ENCODE measurements at regions not wholly inside any gene's neighbourhood (a gene's known extent, or its start where the extent isn't known, plus 50 kb on each side); places are given as distances from the start of the nearest gene placed in this dataset.
"Not testable (repeated sequence)": the region's sequence is repeated elsewhere in the genome, so short reads cannot be mapped to it uniquely, and the experiment has no call there.

DNA sequence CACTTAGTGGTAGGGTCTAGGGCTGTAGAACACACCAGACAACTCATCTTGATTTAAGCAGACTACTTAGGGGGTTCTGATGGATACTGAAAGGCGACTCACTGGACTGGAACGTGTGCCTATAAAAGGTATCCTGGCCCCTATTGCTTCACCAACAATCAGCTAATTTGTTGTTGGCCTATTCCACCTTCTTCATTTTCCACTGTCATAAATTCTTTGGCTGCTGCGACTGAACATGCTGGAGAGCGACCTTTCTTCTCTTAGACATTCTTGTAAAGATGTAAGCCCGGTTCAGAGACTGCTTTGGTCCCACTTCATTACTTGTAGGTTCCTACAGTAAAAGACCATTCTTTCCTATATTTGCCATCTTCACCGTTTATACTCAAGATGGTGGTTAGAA is 609.9 kb upstream of the CITED2 start:
- no peak overlapping the region for H3K4me3 ChIP-seq
- in situ Hi-C loops (cut with MboI; ENCODE audit: low sequenced_read_pairs) = no loop called here
- H3K4me1 ChIP-seq = peaks cover 15% of the 10 kb centered on the region
- H3K27me3 ChIP-seq (ENCODE audit: low read depth) = no peaks in the 10 kb centered on the region
- no peak for DNase-seq (ENCODE audit: low spot score in 2 of 2)
- no peaks in the 10 kb centered on the region for H3K9me3 ChIP-seq
- no peaks in the 10 kb centered on the region for H3K36me3 ChIP-seq (replicated peaks)

DNA sequence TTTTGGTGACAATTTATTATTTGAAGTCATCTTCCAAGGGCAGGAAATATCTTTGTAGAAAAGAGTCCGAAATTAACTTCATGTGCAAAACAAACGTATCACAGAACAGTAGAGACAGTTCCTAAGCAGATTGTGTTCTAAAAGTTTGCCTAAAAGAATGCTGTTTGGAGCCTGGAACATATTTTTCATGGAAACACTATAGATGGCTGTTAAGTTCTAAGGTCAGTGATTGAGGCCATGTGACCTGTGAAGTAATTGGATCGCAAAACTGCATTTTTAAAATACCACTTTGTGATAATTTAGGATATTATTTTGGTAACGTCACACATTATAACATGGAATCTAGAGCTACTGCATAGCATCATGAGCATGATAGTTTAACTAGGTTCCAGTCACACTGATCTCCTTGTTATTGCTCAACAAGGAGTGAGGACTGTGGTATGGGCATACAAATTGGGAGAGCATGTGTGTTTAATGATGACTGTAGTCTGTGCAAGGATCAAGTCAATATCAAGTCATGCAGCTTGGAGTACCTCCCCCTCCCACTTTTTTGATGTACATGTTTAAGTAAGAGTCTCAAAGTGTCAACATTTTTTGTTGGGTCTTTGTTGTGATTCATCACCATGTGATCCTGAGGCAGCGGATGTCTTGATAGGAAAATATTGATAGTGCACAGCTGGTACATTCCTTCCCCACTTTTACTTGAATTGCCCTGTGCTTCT is 609.3 kb upstream of the CITED2 start:
- no peak overlapping the region for H3K4me3 ChIP-seq
- H3K36me3 ChIP-seq (replicated peaks) = no peaks in the 10 kb centered on the region
- no peak for DNase-seq (ENCODE audit: low spot score in 2 of 2)
- in situ Hi-C loops (cut with MboI; ENCODE audit: low sequenced_read_pairs) = no loop called here
- no peaks in the 10 kb centered on the region for H3K27me3 ChIP-seq (ENCODE audit: low read depth)
- peaks cover 15% of the 10 kb centered on the region for H3K4me1 ChIP-seq
- H3K9me3 ChIP-seq = no peaks in the 10 kb centered on the region

DNA sequence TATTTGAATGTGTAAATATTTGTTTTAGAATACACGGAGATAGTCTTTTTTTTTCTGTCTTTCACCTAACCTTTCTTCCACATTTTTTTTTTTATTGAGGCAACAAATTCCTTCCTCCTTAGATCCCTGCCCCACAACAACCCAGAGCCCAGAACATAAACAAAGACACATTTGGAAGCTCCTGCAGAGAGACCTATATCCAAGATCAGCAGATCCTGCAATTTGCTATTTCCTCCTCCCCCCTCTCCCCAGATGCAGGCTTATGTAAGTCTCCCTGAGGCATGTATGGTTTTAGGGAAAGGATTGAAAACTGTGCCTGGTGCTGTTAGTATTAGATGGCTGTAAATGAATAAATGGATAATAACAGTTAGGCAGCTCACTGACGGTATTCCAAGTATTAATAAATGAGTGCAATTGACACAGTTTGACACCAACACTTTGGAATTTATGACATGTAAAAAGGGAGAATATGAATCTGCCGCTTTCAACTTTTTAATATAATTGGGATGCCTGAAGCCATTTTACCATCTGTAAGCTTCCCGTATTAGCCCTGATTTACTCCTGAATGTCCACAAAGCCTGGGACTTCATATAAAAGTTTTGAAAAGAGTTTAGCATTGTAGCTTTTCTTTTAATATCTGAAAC is 608.3 kb upstream of the CITED2 start:
- Histone ChIP-seq H3K36me3 (replicated peaks) (no peaks in the 10 kb centered on the region), H3K4me1 (peaks cover 15% of the 10 kb centered on the region), H3K9me3 (no peaks in the 10 kb centered on the region), H3K27me3 (ENCODE audit: low read depth) (no peaks in the 10 kb centered on the region), H3K4me3 (no peak overlapping the region)
- in situ Hi-C loops (cut with MboI; ENCODE audit: low sequenced_read_pairs) = no loop called here
- DNase-seq (ENCODE audit: low spot score in 2 of 2) = peak; percentile 27 to 39

DNA sequence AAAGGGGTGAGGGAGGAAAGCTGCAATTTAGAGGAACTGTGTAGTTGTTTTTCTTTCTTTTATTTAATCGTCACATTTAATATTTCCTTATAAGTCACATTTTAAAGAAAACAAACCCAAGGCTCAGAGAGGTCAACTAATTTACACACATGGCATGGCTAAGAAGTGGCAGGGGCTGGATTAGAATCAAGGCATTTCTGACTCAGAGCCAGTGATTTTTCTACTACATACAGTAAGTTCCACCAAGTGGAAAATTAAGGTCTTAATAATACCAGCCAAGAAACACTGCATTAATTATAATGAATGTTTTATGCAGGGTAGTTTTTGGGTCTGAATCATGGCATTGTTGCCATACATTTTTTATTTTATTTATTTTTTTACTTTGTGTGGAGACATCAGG is 607.7 kb upstream of the CITED2 start:
- Histone ChIP-seq H3K27me3 (ENCODE audit: low read depth) (no peaks in the 10 kb centered on the region), H3K4me3 (no peak overlapping the region), H3K9me3 (no peaks in the 10 kb centered on the region), H3K36me3 (replicated peaks) (no peaks in the 10 kb centered on the region), H3K4me1 (peaks cover 15% of the 10 kb centered on the region)
- no peak for DNase-seq (ENCODE audit: low spot score in 2 of 2)
- in situ Hi-C loops (cut with MboI; ENCODE audit: low sequenced_read_pairs) = no loop called here

DNA sequence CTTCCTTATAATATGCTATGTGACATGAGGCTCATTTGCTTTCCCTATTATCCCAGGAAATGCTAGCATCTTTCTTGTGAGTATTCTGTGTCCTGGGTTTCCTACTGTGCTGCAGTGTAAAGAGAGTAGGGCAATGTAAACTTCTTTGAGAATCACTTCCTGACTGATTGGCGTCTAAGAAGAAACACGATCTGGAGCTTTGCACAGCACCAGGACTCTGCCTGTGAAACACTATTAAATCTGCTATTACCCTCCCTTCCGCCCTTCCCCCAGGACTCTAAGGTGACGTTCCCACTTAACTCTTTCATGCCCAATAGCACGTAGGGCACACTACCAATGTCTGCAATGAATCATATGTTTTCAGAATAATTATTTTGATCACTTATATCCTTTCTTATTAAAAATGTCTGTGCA is 607.3 kb upstream of the CITED2 start:
- no peaks in the 10 kb centered on the region for H3K9me3 ChIP-seq
- DNase-seq (ENCODE audit: low spot score in 2 of 2) = peak; percentile 64 to 70
- peaks cover 15% of the 10 kb centered on the region for H3K4me1 ChIP-seq
- no peaks in the 10 kb centered on the region for H3K27me3 ChIP-seq (ENCODE audit: low read depth)
- in situ Hi-C loops (cut with MboI; ENCODE audit: low sequenced_read_pairs) = no loop called here
- H3K4me3 ChIP-seq = no peak overlapping the region
- H3K36me3 ChIP-seq (replicated peaks) = no peaks in the 10 kb centered on the region

DNA sequence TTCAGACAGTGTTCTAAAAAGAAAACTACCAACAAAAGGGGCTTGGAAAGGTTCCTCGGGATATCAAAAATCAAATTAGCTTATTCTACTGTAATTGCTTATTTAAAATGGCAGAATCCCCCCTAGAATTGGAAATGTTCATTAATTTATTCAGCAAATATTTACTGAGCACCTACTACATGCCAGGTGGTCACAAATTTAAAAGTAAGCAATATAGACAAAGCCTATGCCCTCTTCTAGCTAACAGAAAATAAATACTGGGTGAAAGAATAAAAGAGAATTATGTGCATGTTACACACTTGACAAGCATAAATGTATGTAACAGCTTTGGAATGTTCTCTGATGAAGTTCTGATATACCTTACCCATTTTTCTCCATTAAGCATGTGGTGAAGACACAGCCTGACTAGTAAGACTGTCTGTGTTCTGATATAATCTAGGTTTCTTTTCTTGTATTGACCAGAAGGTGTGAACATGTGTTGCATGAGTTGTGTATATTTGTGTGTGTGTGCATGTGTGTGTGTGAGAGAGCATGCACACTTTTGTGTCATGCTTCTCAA is 606.7 kb upstream of the CITED2 start:
- H3K4me1 ChIP-seq = peaks cover 15% of the 10 kb centered on the region
- no peak overlapping the region for H3K4me3 ChIP-seq
- DNase-seq (ENCODE audit: low spot score in 2 of 2) = no peak
- in situ Hi-C loops (cut with MboI; ENCODE audit: low sequenced_read_pairs) = no loop called here
- no peaks in the 10 kb centered on the region for H3K9me3 ChIP-seq
- H3K27me3 ChIP-seq (ENCODE audit: low read depth) = no peaks in the 10 kb centered on the region
- no peaks in the 10 kb centered on the region for H3K36me3 ChIP-seq (replicated peaks)

DNA sequence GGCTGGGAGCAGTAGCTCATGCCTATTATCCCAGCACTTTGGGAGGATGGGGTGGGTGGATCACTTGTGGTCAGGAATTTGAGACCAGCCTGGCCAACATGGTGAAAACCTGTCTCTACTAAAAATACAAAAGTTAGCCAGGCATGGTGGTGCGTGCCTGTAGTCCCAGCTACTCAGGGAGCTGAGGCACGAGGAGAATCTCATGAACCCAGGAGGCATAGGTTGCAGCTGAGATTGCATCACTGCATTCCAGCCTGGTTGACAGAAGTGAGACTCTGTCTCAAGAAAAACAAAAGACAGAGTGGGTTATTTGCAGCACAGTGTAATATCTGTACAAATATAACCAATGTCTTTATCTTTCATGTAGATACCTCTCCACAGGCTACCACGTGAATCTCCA is 606.2 kb upstream of the CITED2 start:
- peaks cover 15% of the 10 kb centered on the region for H3K4me1 ChIP-seq
- H3K4me3 ChIP-seq; H3K27me3 ChIP-seq (ENCODE audit: low read depth); in situ Hi-C loops (cut with MboI; ENCODE audit: low sequenced_read_pairs); H3K9me3 ChIP-seq; DNase-seq (ENCODE audit: low spot score in 2 of 2); H3K36me3 ChIP-seq (replicated peaks): not testable (repeated sequence)

DNA sequence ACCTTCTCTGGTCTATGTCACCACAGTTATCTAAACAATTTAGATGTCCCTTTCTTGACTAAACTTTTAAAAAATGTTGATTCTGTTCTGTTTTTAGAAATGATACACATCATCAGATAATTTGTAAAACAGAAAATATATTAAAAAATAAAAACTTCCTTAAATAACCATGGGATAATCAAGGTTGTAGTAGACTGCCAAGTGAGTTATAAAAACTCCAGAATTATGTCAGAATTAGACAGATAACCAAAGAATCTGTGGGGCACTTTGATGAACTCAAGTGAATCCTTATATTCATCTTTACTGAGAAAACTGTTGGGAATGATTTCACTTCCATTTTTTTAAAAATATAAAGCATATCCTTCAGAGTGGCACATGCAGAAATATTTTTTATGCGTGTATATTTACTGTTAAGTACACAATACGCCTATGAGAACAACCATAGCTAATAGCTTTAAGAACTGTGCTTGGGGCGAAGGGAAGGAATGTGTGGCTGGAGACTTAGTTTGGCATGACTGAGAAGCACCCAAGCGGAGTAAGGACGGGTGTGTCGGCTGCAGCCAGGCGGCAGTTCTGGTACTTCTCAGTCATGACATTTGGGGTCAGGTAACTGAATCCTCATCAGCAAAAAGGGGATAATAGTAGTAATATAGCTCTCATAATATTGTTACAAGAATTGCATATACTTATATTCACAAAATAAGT is 604.7 kb upstream of the CITED2 start:
- Histone ChIP-seq H3K27me3 (ENCODE audit: low read depth) (no peaks in the 10 kb centered on the region), H3K9me3 (no peaks in the 10 kb centered on the region), H3K36me3 (replicated peaks) (no peaks in the 10 kb centered on the region), H3K4me3 (no peak overlapping the region), H3K4me1 (peaks cover 15% of the 10 kb centered on the region)
- no peak for DNase-seq (ENCODE audit: low spot score in 2 of 2)
- in situ Hi-C loops (cut with MboI; ENCODE audit: low sequenced_read_pairs) = no loop called here

DNA sequence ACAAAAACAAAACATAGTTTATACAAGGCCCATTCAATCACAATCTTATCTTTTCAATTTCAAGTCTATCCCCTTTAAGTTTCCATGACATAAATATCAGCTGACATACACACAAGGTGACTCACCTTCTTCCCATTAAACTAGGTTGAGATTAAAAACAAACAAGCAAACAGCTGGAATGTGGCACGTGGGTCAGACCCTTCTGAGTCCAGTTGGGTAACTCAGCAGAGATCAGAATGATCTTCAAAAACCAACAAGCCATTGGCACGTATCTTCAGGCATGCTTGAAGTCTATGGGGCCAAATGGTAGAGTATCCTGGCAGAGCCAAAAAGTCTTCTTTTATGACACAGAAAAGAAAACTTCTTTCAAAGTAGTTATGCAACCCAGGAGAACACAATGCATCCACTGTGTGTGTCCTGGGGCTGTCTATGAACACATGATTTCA is 603.5 kb upstream of the CITED2 start:
- Histone ChIP-seq H3K4me1 (peaks cover 10% of the 10 kb centered on the region), H3K4me3 (no peak overlapping the region), H3K9me3 (no peaks in the 10 kb centered on the region), H3K27me3 (ENCODE audit: low read depth) (no peaks in the 10 kb centered on the region), H3K36me3 (replicated peaks) (no peaks in the 10 kb centered on the region)
- no peak for DNase-seq (ENCODE audit: low spot score in 2 of 2)
- in situ Hi-C loops (cut with MboI; ENCODE audit: low sequenced_read_pairs) = no loop called here

DNA sequence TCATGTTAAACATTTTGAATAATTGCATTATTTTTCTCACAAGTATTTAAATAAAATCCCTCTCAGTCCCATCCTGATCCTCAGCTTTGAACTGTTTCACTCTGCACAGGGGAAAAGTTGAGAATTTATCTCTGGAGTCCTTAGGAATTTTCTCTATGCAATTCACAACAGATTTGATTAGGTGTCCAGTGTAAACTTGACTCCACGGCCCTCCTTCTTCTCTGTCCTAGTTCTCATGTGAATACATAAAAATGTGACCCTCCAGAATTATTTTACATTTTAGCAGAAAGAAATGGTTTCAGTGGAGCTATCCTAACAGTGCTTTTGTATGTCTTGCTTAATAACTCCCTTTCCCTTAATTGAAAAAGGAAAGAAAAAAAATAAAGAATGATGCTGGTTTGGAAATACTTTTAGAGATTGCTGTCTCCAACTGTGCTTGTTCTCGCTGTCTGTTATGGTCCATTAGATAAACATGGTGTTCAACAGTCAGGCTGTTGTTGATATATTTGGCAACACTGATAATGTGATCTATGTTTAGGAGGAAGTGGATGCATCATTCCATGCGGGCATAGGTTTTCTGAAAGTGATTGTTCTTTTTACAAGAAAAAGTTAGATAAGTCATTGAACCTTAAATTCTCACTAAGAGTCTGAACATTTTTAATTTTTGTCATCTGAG is 599.4 kb upstream of the CITED2 start:
- in situ Hi-C loops (cut with MboI; ENCODE audit: low sequenced_read_pairs) = no loop called here
- H3K27me3 ChIP-seq (ENCODE audit: low read depth) = no peaks in the 10 kb centered on the region
- no peak overlapping the region for H3K4me3 ChIP-seq
- H3K4me1 ChIP-seq = no peaks in the 10 kb centered on the region
- no peaks in the 10 kb centered on the region for H3K36me3 ChIP-seq (replicated peaks)
- no peaks in the 10 kb centered on the region for H3K9me3 ChIP-seq
- DNase-seq (ENCODE audit: low spot score in 2 of 2) = no peak

DNA sequence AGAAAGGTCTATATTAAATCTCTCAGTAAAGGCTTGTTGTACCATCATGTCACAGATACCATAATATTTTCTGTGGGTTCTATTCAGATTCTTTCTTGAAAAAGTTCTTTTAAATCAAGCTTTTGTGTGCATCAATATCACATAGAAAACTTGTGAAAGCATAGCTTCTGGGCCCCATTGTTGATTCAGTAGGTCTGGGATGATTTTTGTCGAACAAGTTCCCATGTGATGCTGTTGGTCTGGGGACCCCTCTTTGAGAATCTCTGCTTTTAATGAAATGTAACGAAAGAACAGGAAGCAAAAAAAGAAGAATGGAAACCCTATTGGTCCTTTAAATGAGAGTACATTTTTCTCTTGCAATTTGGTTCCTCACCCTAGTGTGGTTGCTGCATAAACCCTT is 597.7 kb upstream of the CITED2 start:
- Histone ChIP-seq H3K9me3 (no peaks in the 10 kb centered on the region), H3K4me1 (no peaks in the 10 kb centered on the region), H3K27me3 (ENCODE audit: low read depth) (no peaks in the 10 kb centered on the region), H3K4me3 (no peak overlapping the region), H3K36me3 (replicated peaks) (no peaks in the 10 kb centered on the region)
- no peak for DNase-seq (ENCODE audit: low spot score in 2 of 2)
- in situ Hi-C loops (cut with MboI; ENCODE audit: low sequenced_read_pairs) = no loop called here

DNA sequence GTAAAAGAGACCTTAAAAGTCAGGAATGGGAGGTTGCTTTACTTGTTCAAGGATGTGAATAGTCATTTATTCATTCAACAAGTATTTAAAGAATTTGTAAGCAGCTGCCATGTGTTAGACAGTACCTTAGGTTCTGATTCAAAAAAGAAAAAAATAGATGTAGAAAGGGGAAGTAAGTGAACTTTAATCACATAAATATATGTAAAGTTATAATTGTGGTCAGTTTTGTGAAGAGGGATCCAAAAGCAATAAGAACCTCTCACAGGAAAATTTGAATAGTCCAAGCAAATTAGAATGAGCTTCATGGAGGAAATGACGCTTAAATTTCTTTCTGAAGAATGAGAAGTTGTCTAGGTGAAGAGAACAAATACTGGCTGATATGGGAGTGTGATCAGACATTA is 596.1 kb upstream of the CITED2 start:
- H3K4me3 ChIP-seq = no peak overlapping the region
- H3K4me1 ChIP-seq = no peaks in the 10 kb centered on the region
- no peaks in the 10 kb centered on the region for H3K9me3 ChIP-seq
- H3K27me3 ChIP-seq (ENCODE audit: low read depth) = no peaks in the 10 kb centered on the region
- no peak for DNase-seq (ENCODE audit: low spot score in 2 of 2)
- no peaks in the 10 kb centered on the region for H3K36me3 ChIP-seq (replicated peaks)
- in situ Hi-C loops (cut with MboI; ENCODE audit: low sequenced_read_pairs) = no loop called here

DNA sequence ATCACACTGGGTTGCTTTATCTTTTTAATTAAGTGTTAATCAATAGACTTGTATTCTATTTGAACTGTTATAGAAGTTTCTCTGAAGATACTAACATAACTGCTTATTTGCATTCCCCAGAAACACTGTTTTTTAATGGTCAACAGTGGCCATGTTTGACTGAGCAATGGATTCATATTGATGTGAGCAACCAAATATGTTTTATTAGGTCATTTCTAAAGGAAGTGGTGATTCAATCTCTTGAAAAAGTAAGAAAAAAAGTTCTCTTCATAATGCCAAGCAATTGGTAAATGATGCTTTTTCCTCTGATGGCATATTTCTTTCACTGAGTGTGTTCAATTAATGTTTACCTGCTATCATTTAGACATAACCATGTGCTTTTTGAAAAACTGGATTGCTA is 593.0 kb upstream of the CITED2 start:
- Histone ChIP-seq H3K4me3 (no peak overlapping the region), H3K9me3 (no peaks in the 10 kb centered on the region), H3K4me1 (no peaks in the 10 kb centered on the region), H3K36me3 (replicated peaks) (no peaks in the 10 kb centered on the region), H3K27me3 (ENCODE audit: low read depth) (no peaks in the 10 kb centered on the region)
- no peak for DNase-seq (ENCODE audit: low spot score in 2 of 2)
- in situ Hi-C loops (cut with MboI; ENCODE audit: low sequenced_read_pairs) = no loop called here
